ENCODE measurements at regions not wholly inside any gene's neighbourhood (a gene's known extent, or its start where the extent isn't known, plus 50 kb on each side); places are given as distances from the start of the nearest gene placed in this dataset.

DNA sequence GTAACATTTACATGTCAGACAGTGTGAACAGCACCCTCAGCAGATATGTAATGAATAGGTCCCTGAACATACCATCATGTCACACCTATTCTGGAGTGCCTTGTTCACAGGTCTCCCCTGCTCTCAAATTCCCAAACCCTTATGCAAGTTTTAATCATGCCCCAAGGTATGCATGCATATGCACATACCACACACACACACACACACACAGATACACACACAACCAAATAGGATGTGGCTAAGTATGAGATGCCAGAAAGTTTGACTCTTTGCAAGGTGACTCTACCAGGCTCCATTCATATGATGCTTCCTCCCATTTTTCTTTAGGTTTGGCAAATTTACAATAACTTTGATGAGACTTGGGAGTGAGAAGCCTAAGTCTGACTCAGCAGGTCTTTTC, 243.8 kb upstream of the IRAK1BP1 start:
- TF ChIP-seq, protein P1, sequence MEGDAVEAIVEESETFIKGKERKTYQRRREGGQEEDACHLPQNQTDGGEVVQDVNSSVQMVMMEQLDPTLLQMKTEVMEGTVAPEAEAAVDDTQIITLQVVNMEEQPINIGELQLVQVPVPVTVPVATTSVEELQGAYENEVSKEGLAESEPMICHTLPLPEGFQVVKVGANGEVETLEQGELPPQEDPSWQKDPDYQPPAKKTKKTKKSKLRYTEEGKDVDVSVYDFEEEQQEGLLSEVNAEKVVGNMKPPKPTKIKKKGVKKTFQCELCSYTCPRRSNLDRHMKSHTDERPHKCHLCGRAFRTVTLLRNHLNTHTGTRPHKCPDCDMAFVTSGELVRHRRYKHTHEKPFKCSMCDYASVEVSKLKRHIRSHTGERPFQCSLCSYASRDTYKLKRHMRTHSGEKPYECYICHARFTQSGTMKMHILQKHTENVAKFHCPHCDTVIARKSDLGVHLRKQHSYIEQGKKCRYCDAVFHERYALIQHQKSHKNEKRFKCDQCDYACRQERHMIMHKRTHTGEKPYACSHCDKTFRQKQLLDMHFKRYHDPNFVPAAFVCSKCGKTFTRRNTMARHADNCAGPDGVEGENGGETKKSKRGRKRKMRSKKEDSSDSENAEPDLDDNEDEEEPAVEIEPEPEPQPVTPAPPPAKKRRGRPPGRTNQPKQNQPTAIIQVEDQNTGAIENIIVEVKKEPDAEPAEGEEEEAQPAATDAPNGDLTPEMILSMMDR (IDR thresholded peaks at IDR 0.05), result no peak
- TF ChIP-seq POLR2A (IDR thresholded peaks at IDR 0.05), result no peak
